Activated naive CD4-positive, alpha-beta T cell treated with anti-CD3 and anti-CD28 coated beads, Interleukin-2, amount 50 U/mL, for 24 hours (primary cell): ENCODE measurements at regions not wholly inside any gene's neighbourhood (a gene's known extent, or its start where the extent isn't known, plus 50 kb on each side); places are given as distances from the start of the nearest gene placed in this dataset.

ENCODE experiments used
- H3K27ac Mint-ChIP-seq: one replicate; pipeline ENCODE4 v1.8.0; 2021; ENCODE audit warnings: mild to moderate bottlenecking, mixed read lengths
- H3K27me3 Mint-ChIP-seq: one replicate; pipeline ENCODE4 v1.8.0; 2021; ENCODE audit warnings: mixed read lengths
- H3K36me3 Mint-ChIP-seq: one replicate; pipeline ENCODE4 v1.8.0; 2021; ENCODE audit warnings: mixed read lengths
- H3K4me1 Mint-ChIP-seq: one replicate; pipeline ENCODE4 v1.8.0; 2021; ENCODE audit warnings: mixed read lengths
- H3K4me3 Mint-ChIP-seq: one replicate; pipeline ENCODE4 v1.8.0; 2021; ENCODE audit warnings: mild to moderate bottlenecking, mixed read lengths
- H3K9me3 Mint-ChIP-seq: one replicate; pipeline ENCODE4 v1.8.0; 2021; ENCODE audit warnings: mixed read lengths

DNA sequence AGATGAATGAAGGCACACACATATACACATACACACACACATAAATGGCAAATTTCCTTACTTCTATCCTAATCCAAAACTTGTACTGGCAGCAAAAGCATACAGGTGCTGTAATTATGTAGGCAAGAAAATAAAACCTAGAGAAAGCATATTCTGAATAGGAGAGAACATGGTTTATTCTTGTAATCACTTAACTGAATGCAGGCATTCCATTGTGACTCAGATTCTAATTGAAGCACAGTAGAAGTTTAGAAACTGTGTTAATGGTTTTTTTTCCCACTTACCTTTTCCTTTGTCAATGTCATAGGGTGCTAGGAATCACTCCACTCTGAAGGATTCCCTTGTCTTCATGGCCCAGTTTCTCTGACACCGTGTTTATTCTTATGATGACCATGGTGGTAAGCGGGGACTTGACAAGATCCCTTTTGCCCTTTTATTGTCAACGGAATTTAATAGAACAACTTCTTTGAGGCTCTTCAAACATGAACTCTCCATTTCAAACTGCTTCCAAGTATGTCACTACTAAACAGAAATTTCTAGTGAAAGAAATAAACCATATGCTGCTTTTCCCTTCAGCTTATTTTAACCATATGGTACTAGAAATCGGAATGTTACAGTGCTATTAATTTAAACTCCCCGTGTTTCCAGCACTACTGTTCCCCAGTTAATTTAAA, 164.2 kb downstream of the OGFRL1 start:
- Mint-ChIP-seq H3K4me1 (no peaks in the 10 kb centered on the region), H3K27me3 (peaks cover 3% of the 10 kb centered on the region), H3K27ac (no peak overlapping the region), H3K4me3 (no peak overlapping the region), H3K9me3 (no peaks in the 10 kb centered on the region), H3K36me3 (no peaks in the 10 kb centered on the region)

DNA sequence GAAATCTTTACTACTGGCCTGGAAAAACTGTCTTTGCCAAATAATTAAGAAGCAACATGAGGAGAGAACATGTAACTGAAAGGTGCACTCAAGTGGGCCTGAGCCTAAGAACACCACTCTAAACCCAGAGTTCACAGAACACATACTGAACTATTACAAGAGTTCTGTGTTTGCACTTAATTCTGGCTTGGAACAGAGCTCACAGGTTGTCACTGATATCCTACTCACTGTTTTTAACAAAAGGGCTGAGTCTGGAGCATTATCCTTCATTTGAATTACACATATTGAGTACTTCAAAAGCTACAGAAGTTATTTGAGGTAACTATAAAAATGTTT, 164.7 kb downstream of the OGFRL1 start:
- Mint-ChIP-seq H3K4me3 (no peak overlapping the region), H3K27ac (no peak overlapping the region), H3K9me3 (no peaks in the 10 kb centered on the region), H3K4me1 (no peaks in the 10 kb centered on the region), H3K36me3 (no peaks in the 10 kb centered on the region), H3K27me3 (peaks cover 3% of the 10 kb centered on the region)

DNA sequence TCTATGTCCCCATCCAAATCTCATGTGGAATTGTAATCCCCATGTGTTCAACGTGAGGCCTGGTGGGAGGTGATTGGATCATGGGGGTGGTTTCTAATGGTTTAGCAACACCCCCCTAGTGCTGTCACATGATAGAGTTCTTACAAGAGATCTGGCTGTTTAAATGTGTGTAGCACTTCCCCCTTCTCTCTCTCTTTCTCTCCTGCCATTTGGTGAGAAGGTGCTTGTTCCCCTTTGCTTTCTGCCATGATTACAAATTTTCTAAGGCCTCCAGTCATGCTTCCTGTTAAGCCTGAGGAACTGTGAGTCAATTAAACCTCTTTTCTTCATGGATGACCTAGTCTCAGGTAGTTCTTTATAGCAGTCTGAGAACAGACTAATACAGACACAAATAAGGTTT, 165.4 kb downstream of the OGFRL1 start:
- Mint-ChIP-seq H3K9me3 (no peaks in the 10 kb centered on the region), H3K4me3 (no peak overlapping the region), H3K27me3 (no peaks in the 10 kb centered on the region), H3K27ac (no peak overlapping the region), H3K4me1 (no peaks in the 10 kb centered on the region), H3K36me3 (no peaks in the 10 kb centered on the region)

DNA sequence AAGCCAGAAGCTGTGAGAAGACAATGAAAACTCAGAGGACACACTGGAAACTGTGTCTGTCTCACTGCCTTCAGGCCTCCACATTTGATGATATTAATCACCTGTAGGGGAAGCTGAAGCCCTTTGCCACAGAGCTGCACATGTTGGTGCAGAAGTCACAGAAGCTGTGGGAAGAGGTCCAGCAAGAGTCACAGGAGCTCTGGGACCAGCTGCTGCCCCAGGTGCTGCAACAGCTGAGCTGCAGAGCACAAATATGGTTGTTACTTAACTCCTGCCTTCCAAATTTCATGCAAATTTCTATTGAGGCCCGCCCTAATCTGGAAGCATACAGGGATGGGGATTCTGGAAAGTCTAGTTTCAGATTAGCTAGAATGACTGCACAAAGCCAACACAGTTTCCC, 169.3 kb downstream of the OGFRL1 start:
- Mint-ChIP-seq H3K27ac (no peak overlapping the region), H3K4me1 (no peaks in the 10 kb centered on the region), H3K4me3 (no peak overlapping the region), H3K27me3 (no peaks in the 10 kb centered on the region), H3K9me3 (no peaks in the 10 kb centered on the region), H3K36me3 (no peaks in the 10 kb centered on the region)

DNA sequence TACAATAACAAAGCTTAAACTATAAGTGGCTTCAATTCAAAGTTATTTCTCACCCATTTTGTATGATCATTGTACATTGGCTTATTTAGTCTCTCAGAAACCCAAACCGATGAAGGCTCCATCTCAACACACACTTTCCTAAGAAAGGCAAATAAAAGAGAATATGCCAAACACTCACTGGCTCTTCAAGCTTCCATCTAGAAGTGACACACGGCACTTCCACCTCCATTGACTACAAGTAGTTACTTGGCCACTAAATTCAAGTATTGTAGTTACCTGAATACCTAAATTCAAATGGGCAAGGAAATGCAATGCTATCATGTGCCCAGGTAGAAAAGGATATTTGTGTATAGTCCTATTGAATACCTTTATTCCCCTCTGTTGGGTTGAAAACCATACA, 170.6 kb downstream of the OGFRL1 start:
- no peaks in the 10 kb centered on the region for H3K9me3 Mint-ChIP-seq
- no peaks in the 10 kb centered on the region for H3K27me3 Mint-ChIP-seq
- no peak overlapping the region for H3K27ac Mint-ChIP-seq
- H3K4me1 Mint-ChIP-seq: no peaks in the 10 kb centered on the region
- no peaks in the 10 kb centered on the region for H3K36me3 Mint-ChIP-seq
- H3K4me3 Mint-ChIP-seq: no peak overlapping the region

DNA sequence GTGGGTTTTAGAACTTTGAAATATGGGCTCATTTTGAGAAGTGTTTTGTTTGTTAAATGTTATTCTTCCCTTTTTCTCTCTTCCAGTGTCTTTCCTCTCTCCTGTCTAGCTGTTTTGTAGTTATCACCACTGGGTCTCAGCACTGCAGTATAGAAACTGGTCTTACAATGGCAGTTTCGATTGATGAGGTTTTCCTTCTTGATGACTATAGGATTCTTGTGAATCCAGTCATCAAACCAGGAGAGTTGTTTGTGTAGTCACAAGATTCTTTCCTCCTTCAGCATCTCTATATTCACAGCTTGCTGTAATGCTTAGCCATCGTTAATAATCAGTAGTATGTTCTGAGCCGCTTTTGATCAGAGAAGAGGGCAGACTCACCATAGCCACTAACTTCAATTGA, 172.3 kb downstream of the OGFRL1 start:
- Mint-ChIP-seq H3K4me3 (no peak overlapping the region), H3K27ac (no peak overlapping the region), H3K4me1 (no peaks in the 10 kb centered on the region), H3K27me3 (no peaks in the 10 kb centered on the region), H3K36me3 (no peaks in the 10 kb centered on the region), H3K9me3 (peaks cover 4% of the 10 kb centered on the region)

DNA sequence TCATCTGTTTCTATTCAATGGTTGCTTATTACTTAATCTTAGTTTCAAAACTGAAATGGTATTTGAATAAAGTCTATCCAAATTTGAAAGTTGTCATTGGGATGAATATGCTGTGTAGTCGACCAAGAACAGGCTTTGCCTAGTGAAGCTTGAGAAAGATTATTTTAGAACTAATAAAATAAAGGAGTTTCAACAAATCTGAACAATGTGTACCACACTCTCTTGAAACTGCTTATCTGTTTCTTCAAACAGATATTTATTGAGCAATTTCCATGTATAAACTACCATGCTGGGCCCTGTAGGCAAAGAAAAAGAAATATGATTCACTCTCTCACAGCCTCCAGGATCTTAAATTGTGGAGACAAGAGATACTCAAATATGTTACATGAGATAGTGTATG, 174.4 kb downstream of the OGFRL1 start:
- no peak overlapping the region for H3K27ac Mint-ChIP-seq
- H3K9me3 Mint-ChIP-seq: peaks cover 4% of the 10 kb centered on the region
- H3K36me3 Mint-ChIP-seq: no peaks in the 10 kb centered on the region
- no peaks in the 10 kb centered on the region for H3K27me3 Mint-ChIP-seq
- H3K4me3 Mint-ChIP-seq: no peak overlapping the region
- no peaks in the 10 kb centered on the region for H3K4me1 Mint-ChIP-seq

DNA sequence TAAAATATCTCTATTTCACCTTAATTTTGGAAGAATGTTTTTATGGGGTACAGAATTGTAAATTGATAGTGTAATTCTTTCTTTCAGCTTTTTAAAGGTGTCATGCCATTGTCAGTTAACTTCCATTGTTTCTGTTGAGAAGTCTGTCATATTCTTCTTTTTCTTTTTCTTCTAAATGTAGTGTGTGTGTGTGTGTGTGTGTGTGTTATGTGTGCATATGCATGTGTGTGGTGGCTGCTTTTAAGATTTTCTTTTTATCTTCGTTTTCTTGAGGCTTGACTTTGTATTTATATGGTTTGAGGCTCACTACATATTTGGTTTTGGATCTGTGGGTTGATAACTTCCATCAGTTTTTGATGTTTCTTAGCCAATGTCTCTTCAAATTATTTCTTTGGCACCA, 176.5 kb downstream of the OGFRL1 start:
- no peaks in the 10 kb centered on the region for H3K36me3 Mint-ChIP-seq
- H3K27ac Mint-ChIP-seq: no peak overlapping the region
- peaks cover 4% of the 10 kb centered on the region for H3K9me3 Mint-ChIP-seq

DNA sequence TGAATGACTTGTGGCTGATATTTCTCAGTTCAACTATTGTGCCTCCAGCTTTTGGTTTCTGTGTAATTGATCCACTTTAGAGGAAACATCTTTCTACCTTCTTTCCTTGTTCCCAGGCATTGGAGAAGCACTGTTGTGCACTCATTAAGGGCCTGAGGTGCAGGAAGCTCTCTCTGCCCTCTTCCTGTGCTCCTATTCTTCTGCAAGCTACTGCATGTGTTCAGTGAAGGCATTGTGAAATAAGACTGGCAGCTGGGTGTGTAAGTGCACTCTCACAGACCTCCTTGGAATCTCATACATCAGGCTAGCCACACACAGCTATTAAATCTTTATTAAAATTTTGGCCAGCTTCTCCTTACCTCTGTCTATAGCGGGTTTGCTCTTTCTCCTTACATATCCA, 177.8 kb downstream of the OGFRL1 start:
- peaks cover 4% of the 10 kb centered on the region for H3K9me3 Mint-ChIP-seq
- H3K36me3 Mint-ChIP-seq: no peaks in the 10 kb centered on the region
- H3K27me3 Mint-ChIP-seq: peaks cover 2% of the 10 kb centered on the region
- no peak overlapping the region for H3K4me3 Mint-ChIP-seq
- H3K4me1 Mint-ChIP-seq: no peaks in the 10 kb centered on the region
- H3K27ac Mint-ChIP-seq: no peak overlapping the region

More for the DNA sequence above, 176.5 kb downstream of the OGFRL1 start:
- Mint-ChIP-seq H3K27me3 (no peaks in the 10 kb centered on the region), H3K4me3 (no peak overlapping the region), H3K4me1 (no peaks in the 10 kb centered on the region)

DNA sequence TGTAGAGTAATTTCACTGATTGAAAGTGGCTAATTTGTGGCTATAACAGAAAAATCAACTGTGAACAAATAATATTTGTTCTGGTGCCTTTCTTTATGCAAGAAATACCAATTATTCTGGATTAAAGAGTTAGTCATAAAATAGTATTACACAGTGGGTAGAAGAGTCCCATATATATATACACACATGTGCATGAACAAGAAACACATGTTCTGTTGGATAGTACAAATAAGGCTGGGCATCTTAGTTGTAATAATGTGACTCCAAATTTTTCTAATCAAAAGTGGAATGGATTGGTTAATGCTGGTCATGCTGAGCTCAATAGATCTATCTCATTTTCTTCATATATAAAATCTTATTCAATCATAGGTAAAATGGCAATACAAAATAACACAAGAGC, 179.4 kb downstream of the OGFRL1 start:
- no peaks in the 10 kb centered on the region for H3K4me1 Mint-ChIP-seq
- H3K27ac Mint-ChIP-seq: no peak overlapping the region
- H3K4me3 Mint-ChIP-seq: no peak overlapping the region
- H3K36me3 Mint-ChIP-seq: no peaks in the 10 kb centered on the region
- H3K9me3 Mint-ChIP-seq: peaks cover 4% of the 10 kb centered on the region
- H3K27me3 Mint-ChIP-seq: peaks cover 2% of the 10 kb centered on the region

DNA sequence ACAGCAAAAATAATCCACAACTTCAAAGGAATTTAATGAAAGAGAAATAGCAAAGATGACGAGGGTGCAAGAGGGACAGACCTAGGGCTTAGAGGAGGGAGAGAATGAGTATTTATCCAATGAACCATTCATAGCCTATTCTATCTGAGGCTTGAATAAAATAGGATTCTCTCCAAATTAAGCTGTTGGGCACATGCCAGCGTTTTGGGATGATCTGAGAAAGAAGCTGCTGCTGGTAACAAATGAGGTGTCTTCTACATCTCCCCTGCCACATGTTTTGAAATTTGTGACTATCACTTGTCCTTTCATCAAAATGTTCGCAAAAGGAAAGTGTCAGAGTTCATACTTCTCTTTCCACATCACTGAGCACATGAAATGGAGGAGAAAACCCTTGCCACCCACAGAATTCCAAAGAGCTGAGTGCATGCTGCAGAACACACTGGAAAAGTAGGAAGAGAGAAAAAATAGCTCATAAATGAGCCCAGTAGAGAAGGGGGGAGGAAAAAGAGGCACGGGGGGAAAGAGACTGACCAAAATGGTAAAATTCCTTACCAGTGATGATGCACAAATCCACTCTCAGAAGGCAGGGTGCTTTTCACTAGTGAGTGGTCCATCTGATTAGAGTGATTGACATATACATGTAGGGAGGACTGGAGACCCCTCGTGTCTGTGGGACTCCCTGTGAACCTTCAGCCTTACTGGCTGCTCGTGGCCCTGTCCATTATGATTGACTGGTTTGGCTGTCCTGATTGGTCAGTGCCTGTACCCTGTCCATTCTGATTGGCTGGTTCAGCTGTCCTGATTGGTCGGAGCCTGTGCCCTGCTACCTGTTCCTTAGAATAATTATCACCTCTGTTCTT, 180.5 kb downstream of the OGFRL1 start:
- no peaks in the 10 kb centered on the region for H3K4me1 Mint-ChIP-seq
- H3K36me3 Mint-ChIP-seq: no peaks in the 10 kb centered on the region
- H3K27me3 Mint-ChIP-seq: peaks cover 2% of the 10 kb centered on the region

DNA sequence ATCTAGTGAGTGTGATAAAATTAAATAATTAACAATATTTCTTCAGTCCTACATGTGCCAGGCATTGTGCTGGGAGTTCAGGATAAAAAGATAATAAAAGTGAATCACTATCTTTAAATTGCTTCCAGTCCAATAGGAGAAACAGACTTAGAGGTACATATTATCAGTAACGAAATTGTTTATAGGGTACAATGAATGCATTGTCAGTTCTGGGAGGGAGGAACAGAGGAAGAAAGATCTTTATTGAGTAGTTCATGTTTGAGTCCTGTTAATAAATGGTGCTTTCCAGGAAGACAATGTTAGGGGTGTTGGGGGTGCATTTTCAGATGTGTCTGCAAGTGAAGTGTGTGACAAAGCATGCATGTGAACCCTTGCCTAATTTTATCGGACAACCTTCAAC, 183.1 kb downstream of the OGFRL1 start:
- H3K9me3 Mint-ChIP-seq: no peaks in the 10 kb centered on the region
- no peak overlapping the region for H3K27ac Mint-ChIP-seq
- H3K4me3 Mint-ChIP-seq: no peak overlapping the region
- H3K4me1 Mint-ChIP-seq: no peaks in the 10 kb centered on the region
- no peaks in the 10 kb centered on the region for H3K36me3 Mint-ChIP-seq
- H3K27me3 Mint-ChIP-seq: peaks cover 2% of the 10 kb centered on the region

More for the DNA sequence above, 180.5 kb downstream of the OGFRL1 start:
- Mint-ChIP-seq H3K9me3 (peaks cover 4% of the 10 kb centered on the region), H3K27ac (no peak overlapping the region), H3K4me3 (no peak overlapping the region)

DNA sequence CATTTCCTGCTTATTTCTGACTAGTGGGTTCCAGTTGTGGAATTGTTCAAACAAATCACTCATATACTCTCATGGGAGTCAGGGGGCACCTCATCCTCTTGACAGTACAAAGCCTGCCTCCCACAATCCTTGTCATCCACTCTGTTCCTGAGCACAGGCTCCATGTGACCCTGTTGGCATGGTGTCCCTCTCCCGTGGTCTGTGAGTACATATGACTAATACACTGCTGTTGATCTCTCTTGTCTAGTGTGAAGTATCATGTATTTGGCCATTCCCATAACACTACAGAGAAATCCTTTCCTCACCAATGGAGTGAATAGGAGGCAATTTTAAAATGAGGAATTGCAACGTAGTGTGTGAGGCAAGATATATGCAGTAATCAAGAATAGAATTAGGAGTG, 185.3 kb downstream of the OGFRL1 start:
- Mint-ChIP-seq H3K36me3 (no peaks in the 10 kb centered on the region), H3K27ac (no peak overlapping the region), H3K4me3 (no peak overlapping the region), H3K27me3 (peaks cover 2% of the 10 kb centered on the region), H3K4me1 (no peaks in the 10 kb centered on the region), H3K9me3 (no peaks in the 10 kb centered on the region)

DNA sequence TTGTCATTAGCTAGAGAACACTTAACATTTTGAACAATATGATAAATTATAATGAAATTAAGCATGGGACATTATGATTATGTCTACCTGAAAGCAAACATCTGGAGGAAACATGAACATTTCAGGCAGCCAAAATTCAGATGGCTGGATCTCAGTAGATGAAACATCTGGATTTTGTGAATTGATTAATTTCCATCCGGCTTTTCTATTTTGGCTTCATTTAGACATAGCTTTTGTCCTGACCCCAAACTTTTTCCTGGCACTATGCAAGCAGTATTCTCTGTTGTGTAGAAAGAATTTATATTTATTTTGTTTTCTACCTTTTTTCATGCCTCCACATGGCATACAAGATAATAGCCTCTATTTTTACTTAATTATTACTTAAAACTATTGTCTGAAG, 186.3 kb downstream of the OGFRL1 start:
- Mint-ChIP-seq H3K27ac (no peak overlapping the region), H3K4me1 (no peaks in the 10 kb centered on the region), H3K36me3 (no peaks in the 10 kb centered on the region), H3K9me3 (no peaks in the 10 kb centered on the region), H3K27me3 (peaks cover 2% of the 10 kb centered on the region), H3K4me3 (no peak overlapping the region)

DNA sequence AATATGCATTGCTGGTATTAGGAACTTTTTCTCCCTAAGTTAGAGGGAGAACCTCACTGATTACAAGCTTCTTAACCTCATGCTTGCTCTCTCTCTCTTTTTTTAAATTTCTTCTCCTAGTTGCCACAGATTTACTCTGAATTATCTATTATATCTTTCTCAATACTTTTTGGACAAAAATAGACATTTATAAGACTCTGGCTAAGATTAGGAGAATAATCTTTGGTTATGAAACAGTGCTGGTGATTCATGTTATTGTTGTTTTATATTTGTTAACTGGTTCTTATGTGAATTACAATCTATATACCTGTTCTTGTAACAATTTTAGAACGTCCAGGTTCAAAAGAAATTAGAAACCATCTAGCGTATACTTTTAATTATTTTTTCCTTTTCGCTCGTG, 187.8 kb downstream of the OGFRL1 start:
- Mint-ChIP-seq H3K27me3 (no peaks in the 10 kb centered on the region), H3K36me3 (no peaks in the 10 kb centered on the region), H3K9me3 (no peaks in the 10 kb centered on the region), H3K27ac (no peak overlapping the region), H3K4me3 (no peak overlapping the region), H3K4me1 (no peaks in the 10 kb centered on the region)

DNA sequence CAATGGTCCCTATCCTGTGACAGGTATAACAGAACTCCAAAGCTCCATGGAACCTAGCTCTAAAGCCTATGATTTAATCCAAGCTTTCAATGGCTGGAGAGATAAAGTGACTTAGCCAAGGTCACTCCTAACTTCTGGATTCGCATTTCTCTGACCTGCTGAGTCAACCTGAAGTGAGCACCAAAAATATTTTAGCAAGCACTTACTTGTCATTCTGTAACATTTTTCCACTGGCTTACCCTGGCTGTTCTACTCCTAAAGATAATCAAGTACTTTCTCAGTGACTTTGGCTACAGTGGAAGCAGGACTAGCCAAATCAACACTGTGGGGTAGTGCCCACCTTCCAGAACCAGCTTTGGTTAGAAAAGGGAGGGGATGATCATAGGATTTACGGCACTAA, 188.3 kb downstream of the OGFRL1 start:
- Mint-ChIP-seq H3K27me3 (no peaks in the 10 kb centered on the region), H3K27ac (no peak overlapping the region), H3K9me3 (no peaks in the 10 kb centered on the region), H3K4me1 (no peaks in the 10 kb centered on the region), H3K36me3 (no peaks in the 10 kb centered on the region), H3K4me3 (no peak overlapping the region)
